ENCODE measurements at regions not wholly inside any gene's neighbourhood (a gene's known extent, or its start where the extent isn't known, plus 50 kb on each side); places are given as distances from the start of the nearest gene placed in this dataset.

GRCh38 chr3:105067361-105067760, 299.3 kb upstream of the ALCAM start:
- TF ChIP-seq CTCF (IDR thresholded peaks at IDR 0.05; ENCODE audit: low read depth, low read length) (no peak), POLR2A (IDR thresholded peaks at IDR 0.05; ENCODE audit: extremely low read depth, insufficient read length) (no peak), MAX (IDR thresholded peaks at IDR 0.05; ENCODE audit: low read depth, low read length) (no peak)

Measured in NB4 (cell line).